ENCODE measurements at regions not wholly inside any gene's neighbourhood (a gene's known extent, or its start where the extent isn't known, plus 50 kb on each side); places are given as distances from the start of the nearest gene placed in this dataset.

DNA sequence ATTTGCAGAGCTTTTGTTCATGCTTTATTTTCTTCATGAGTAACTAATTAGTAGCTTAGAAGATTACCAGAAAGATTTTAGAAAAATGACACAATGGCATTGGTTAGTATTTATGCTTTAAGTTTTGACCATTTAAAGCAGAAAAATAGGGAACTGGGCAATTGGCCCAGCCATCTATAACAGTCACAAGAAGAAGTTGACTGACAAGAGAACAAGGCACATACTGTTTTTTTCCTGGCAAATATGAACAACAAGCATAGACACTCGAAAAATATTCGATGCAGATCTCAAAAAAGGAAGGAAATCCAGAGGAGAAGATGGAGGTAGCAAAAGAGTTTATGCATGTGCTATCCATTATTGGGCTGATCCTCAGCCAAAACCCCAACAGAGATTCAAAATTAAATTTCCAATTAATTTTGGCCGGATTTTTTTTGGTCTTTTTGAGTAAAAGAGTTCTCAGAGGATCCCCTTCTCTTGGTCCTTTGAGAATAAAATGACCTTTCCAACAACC, 200.8 kb upstream of the SLC35G4 start:
- TF ChIP-seq, protein P1, sequence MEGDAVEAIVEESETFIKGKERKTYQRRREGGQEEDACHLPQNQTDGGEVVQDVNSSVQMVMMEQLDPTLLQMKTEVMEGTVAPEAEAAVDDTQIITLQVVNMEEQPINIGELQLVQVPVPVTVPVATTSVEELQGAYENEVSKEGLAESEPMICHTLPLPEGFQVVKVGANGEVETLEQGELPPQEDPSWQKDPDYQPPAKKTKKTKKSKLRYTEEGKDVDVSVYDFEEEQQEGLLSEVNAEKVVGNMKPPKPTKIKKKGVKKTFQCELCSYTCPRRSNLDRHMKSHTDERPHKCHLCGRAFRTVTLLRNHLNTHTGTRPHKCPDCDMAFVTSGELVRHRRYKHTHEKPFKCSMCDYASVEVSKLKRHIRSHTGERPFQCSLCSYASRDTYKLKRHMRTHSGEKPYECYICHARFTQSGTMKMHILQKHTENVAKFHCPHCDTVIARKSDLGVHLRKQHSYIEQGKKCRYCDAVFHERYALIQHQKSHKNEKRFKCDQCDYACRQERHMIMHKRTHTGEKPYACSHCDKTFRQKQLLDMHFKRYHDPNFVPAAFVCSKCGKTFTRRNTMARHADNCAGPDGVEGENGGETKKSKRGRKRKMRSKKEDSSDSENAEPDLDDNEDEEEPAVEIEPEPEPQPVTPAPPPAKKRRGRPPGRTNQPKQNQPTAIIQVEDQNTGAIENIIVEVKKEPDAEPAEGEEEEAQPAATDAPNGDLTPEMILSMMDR (IDR thresholded peaks at IDR 0.05 in 2 of 3, conservative IDR thresholded peaks at IDR 0.05 in 1 of 3; ENCODE audit: borderline replicate concordance in 1 of 3, insufficient read depth in 1 of 3, low read depth in 2 of 3, low read length in 2 of 3): no peak
- no peak for TF ChIP-seq POLR2A (IDR thresholded peaks at IDR 0.05; ENCODE audit: borderline replicate concordance, extremely low read depth, insufficient read depth, insufficient read length)
- no peak for TF ChIP-seq EZH2 (IDR thresholded peaks at IDR 0.05)
- no peak for TF ChIP-seq SIN3A (IDR thresholded peaks at IDR 0.05; ENCODE audit: low read depth)
- TF ChIP-seq EZH2phosphoT487 (IDR thresholded peaks at IDR 0.05; ENCODE audit: borderline replicate concordance): no peak
- TF ChIP-seq MAX (IDR thresholded peaks at IDR 0.05): no peak
- TF ChIP-seq FOSL1 (IDR thresholded peaks at IDR 0.05; ENCODE audit: low read depth): no peak
- no peak for TF ChIP-seq CBX3 (IDR thresholded peaks at IDR 0.05; ENCODE audit: low read depth)
- no peak for TF ChIP-seq YY1 (IDR thresholded peaks at IDR 0.05; ENCODE audit: extremely low read depth, insufficient replicate concordance, low read depth, low read length)
- no peak for TF ChIP-seq ELF1 (IDR thresholded peaks at IDR 0.05; ENCODE audit: borderline replicate concordance, low read depth)

All from HCT116 (cell line).